ENCODE measurements at regions not wholly inside any gene's neighbourhood (a gene's known extent, or its start where the extent isn't known, plus 50 kb on each side); places are given as distances from the start of the nearest gene placed in this dataset.

- DNase-seq (ENCODE audit: low spot score): no peak
These were observed 469.5 kb downstream of the VRK1 start for GRCh38 chr14:97266653-97267052.

GRCh38 chr14:97267509-97267908 is 470.3 kb downstream of the VRK1 start:
- DNase-seq (ENCODE audit: low spot score): no peak

DNA sequence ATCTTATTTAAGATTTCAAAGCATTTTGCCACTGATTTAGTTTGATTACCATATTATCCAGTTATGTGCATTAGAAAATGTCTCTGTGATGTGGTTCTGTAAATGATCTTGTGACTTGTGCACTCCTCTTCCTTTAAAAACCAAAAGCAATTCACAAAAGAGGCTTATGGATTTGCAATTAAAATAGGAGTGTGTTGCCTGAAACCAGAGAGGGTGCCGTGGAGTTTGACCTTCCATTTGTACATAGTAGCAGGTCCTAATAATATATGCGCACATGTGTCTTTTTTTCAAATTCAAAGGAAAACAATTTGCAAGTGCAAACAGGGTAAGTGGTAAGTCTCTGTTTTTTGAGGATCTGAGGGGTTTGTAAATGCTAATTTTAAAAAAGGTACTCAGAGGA is 470.9 kb downstream of the VRK1 start:
- DNase-seq (ENCODE audit: low spot score): no peak

- no peak for DNase-seq (ENCODE audit: low spot score)
These were observed 473.1 kb downstream of the VRK1 start for GRCh38 chr14:97270308-97270707.

DNA sequence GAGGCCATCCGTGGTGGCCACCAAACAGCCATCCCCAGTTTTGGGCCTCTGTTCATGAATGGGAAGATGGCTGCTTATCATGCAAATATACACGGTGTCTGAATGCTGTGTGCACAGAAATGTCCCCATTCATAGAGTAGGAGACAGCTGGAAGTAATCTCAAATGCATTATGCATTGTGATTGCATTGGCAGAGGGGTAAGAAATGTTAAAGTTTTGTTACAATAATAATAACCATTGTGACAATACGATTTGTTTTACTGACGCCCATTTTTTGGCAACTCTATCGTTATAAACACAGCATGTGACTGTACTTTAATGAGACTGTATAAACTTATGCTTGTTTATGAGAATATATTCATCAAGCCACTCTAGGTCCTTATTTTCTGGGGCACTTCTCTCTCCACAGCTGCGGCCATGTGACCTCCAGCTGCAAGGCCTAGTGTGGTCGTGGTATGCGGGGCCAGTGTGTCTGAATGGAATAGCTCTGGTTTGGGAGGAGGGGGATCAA is 474.3 kb downstream of the VRK1 start:
- DNase-seq (ENCODE audit: low spot score): no peak

DNA sequence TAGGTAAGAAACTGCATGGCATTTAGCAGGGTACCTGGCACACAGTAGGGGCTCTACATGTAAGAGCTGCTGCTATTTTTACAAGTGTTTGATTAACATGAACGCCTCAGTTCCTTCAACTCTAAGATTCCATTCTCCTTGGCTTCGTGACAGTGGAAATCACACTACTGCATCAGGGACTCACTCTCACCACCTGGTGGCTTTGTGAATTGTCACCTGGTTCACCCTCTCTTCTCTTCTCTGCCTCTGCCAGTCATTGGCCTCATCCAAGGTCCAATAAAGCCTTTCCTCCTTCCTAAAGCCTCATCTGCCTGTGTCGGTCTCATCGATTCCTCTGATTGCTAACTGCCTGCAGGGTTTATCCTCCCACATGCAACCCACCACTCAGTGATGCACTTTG is 476.4 kb downstream of the VRK1 start:
- DNase-seq (ENCODE audit: low spot score): no peak

- no peak for DNase-seq (ENCODE audit: low spot score)
These were observed 477.4 kb downstream of the VRK1 start for GRCh38 chr14:97274626-97275025.

DNA sequence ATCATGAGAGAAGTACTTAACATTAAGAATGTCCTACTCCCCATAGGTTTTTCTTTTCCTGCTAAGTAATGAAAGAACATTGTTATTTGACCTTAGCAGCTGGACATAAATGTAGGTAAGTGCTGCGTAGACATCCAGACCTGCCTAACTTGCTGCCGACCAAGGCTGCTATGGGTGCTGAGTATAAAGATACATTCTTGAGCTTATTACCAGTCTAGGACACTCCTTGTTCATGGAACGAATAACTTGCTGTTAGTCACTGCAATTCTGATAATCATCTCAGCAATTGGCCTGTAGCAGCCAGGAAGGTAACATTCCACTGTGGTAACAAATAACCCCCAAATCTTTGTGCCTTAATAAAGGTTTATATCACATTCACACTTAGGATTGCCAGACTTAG is 478.1 kb downstream of the VRK1 start:
- DNase-seq (ENCODE audit: low spot score): no peak

- DNase-seq (ENCODE audit: low spot score): no peak
These were observed 479.4 kb downstream of the VRK1 start for GRCh38 chr14:97276573-97276972.

DNA sequence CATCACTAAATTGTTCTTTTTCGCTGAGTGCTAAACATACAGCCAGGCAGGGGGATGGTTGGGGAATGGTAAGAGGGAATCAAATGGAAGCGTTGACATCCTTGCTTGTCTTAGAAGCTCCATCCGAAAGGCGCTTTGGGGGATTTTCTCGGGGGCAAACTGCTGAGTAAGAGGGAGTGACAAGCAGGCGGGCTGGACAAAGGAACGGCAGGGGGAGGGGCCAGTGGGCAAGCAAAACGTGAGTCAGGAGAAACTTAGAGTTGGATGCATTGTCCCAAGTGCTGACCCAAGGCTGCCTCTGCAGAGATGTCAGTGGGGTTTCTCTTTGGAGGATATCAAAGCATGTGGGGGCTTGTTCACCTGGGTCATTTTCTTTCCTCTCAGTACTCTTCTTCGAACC is 480.5 kb downstream of the VRK1 start:
- DNase-seq (ENCODE audit: low spot score): no peak

- DNase-seq (ENCODE audit: low spot score): no peak
These were observed 483.3 kb downstream of the VRK1 start for GRCh38 chr14:97280526-97280925.

DNA sequence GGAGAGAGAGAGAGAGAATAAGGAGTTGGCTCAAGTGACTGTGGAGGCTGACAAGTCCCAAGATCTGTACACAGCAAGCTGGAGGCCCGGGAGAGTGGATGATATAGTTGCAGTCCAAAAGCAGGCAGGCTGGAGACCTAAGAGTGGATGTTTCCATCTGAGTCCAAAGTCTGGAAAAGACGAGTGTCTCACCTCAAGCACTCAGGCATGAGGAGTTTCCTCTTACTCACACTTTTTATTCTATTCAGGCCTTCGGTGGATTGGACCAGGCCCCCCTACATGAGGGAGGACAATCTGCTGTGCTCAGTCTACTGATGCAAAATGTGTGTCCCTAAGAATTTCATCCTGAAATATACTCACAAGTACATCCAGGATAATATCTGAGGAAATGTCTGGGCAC is 484.6 kb downstream of the VRK1 start:
- no peak for DNase-seq (ENCODE audit: low spot score)

GRCh38 chr14:97282210-97283004 is 485.2 kb downstream of the VRK1 start:
- DNase-seq (ENCODE audit: low spot score): no peak

GRCh38 chr14:97283005-97283403 is 485.8 kb downstream of the VRK1 start:
- no peak for DNase-seq (ENCODE audit: low spot score)

DNA sequence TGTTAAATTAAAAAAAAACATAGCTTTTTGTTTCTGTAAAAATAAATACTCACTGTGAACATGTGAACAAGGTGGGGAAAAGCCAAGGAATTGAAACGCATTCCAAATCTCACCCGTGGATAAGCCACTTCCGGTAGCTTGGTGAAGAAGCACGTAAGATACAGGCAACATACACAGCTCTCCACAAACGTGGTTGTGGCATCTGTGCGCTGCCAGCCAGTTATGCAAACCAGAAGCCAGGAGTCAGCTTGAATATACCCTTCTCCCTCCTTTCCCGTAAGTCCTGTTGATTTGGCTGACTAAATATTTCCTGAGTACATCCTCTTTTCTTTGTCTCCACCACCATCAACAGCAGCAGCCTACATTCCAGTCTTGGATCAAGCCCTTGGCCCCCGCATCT is 486.2 kb downstream of the VRK1 start:
- DNase-seq (ENCODE audit: low spot score): no peak

- DNase-seq (ENCODE audit: low spot score): no peak
These were observed 486.7 kb downstream of the VRK1 start for GRCh38 chr14:97283841-97284240.

DNA sequence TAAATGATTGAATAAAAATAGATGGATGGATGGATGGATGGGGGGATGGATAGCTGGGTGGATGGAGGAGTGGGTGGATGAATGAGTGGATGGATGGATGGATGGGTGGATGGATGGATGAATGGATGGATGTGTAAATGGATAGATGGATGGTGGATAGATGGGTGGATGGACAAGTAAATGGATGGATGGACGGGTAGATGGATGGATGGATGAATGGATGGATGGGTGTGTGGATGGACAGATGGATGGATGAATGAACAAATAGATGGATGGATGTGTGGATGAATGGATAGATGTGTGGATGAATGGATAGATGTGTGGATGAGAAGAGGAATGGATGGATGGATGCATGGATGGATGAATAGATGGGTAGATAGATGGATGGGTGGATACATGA is 490.8 kb downstream of the VRK1 start:
- no peak for DNase-seq (ENCODE audit: low spot score)

GRCh38 chr14:97290065-97290464 is 492.9 kb downstream of the VRK1 start:
- no peak for DNase-seq (ENCODE audit: low spot score)

- no peak for DNase-seq (ENCODE audit: low spot score)
These were observed 493.8 kb downstream of the VRK1 start for GRCh38 chr14:97290977-97291376.

GRCh38 chr14:97293659-97294058 is 496.5 kb downstream of the VRK1 start:
- DNase-seq (ENCODE audit: low spot score): no peak

GRCh38 chr14:97295108-97295710 is 498.0 kb downstream of the VRK1 start:
- DNase-seq (ENCODE audit: low spot score): no peak

GRCh38 chr14:97296176-97296575 is 499.0 kb downstream of the VRK1 start:
- no peak for DNase-seq (ENCODE audit: low spot score)

GRCh38 chr14:97297100-97297499 is 499.9 kb downstream of the VRK1 start:
- no peak for DNase-seq (ENCODE audit: low spot score)

DNA sequence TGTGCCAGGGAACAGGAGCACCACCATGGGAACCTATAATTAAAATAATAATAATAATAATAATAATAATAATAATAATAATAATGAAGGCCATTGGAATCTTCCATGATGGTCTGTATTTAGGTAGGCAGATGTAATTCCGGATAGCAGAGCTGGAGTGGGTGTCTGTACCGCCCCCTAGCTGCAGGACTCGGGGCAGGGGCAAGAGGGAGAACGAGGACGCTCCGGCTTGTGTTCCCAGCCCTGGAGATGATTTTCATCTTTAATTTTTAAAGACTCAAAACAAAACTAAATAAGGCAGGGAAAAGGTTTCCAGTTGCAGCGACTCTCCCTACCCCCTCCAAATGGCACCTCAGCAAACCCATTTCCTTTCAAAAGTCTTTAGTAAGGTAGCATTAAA is 501.1 kb downstream of the VRK1 start:
- DNase-seq (ENCODE audit: low spot score): no peak

All from AG08396 (cell line).